GM12892 (cell line): ENCODE measurements at regions not wholly inside any gene's neighbourhood (a gene's known extent, or its start where the extent isn't known, plus 50 kb on each side); places are given as distances from the start of the nearest gene placed in this dataset.

ENCODE experiments used
- DNase-seq: peaks from one replicate; pipeline ENCODE4 v3.0.0; 2011; ENCODE audit not compliant: insufficient read length
- FAIRE-seq: peaks from 2 replicates; lab custom pipeline; 2011; peaks lifted over from hg19 to GRCh38; lab: Jason Lieb, UNC
- POLR2A ChIP-seq: IDR thresholded peaks from 2 replicates; pipeline ENCODE4 v1.6.1; 2011; ENCODE audit warnings: low read depth, low read length, control low read depth
- POLR2AphosphoS5 ChIP-seq: IDR thresholded peaks from 2 replicates; pipeline ENCODE4 v1.6.1; 2011; ENCODE audit warnings: low read depth, low read length, control low read depth
- TAF1 ChIP-seq: IDR thresholded peaks from 2 replicates; pipeline ENCODE4 v1.6.1; 2011; ENCODE audit warnings: low read depth, mild to moderate bottlenecking, control low read depth, low read length, borderline replicate concordance

DNA sequence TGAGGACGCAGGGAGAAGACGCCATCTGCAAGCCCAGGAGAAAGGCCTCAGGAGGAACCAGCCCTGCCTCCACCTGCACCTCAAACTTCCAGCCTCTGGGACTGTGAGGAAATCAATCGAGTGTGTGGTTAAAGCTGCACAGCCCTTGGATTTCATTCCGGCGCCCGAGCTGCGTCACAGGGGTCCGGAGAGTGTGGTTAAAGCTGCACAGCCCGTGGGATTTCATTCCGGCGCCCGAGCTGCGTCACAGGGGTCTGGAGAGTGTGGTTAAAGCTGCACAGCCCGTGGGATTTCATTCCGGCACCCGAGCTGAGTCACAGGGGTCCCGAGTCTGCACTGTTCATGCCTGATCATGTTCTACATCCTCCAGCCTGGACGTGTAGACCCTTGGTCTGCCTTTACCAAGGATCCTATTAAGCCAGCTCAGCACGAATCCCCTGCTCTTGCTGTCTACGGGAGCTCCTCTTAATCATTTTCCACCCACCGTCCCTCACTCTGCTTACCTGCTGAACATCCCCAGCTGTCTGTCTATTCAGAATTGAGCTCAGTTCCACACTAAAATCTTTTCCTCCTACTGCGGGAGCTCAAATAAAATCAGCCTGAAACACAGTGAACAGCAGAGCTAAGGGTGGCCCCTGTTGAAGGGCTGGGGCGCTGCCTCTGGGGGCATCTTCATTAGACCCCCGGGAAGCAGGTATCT is 73.0 kb upstream of the OLFM1 start:
- TF ChIP-seq POLR2A (no peak), POLR2AphosphoS5 (no peak), TAF1 (no peak)
- no peak for DNase-seq
- FAIRE-seq: no peak

DNA sequence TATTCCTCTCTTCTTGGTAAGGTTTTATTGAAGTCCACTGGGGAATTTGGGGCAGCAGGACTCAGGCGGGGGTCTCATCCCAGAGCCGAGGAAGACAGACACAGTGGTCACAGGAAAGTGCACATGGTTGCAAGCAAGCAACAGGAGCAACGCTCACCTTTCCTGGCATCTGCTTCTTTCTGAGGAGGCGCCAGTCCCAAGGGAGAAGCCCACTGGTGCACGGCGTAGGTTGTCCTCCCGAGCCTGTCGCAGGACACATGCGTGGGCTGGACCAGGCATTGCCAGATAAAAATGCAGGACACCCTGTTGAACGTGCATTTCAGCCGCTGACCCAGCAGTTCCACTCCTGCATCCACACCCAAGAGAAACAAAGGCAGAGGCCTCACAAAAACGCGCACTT is 72.4 kb upstream of the OLFM1 start:
- TF ChIP-seq POLR2A (no peak), TAF1 (no peak), POLR2AphosphoS5 (no peak)
- FAIRE-seq (no peak), DNase-seq (no peak)

DNA sequence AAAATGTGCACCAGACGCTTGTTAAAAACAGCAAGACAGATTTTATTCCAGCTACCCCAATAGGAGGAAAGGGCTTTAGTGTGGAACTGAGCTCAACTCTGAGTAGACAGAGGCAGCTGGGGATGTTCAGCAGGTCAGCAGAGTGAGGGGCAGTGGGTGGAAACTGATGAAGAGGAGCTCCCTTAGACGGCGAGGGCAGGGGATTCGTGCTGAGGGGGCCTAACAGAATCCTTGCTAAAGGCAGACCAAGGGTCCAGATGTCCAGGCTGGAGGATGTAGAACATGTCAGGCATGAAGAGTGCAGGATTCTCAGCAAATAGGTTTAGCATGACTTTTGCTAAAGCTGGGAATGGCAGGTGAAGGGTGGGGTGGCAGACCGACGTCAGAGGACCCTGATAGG is 71.9 kb upstream of the OLFM1 start:
- TF ChIP-seq POLR2A: no peak
- no peak for TF ChIP-seq TAF1
- no peak for TF ChIP-seq POLR2AphosphoS5
- FAIRE-seq (no peak), DNase-seq (no peak)

DNA sequence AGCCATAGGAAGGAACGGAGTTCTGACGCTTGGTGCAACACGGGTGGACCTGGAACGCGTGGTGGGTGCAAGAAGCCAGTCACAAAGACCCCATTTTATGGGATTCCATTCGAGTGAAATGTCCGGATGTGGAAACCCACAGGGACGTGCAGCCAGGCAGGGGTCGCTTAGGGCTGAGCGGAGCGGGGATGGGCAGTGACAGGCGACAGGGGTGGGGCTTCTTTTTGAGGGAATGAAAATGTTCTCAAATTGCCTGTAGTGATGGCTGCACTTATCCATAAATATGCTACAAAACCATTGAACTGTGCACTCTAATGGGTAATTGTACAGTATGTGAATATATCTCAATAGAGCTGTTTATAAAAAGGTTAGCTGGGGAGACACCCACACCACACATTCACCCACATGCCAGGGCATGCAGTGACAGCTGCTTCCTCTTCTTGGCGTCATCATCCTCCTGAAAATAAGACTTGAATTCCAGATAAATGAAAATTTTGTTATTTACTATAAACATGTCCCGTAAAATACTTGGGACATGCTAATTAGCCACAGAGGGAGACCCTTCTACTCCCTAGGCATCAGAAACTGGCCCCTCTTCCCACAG is 71.3 kb upstream of the OLFM1 start:
- no peak for FAIRE-seq
- no peak for DNase-seq
- TF ChIP-seq TAF1 (no peak), POLR2A (no peak), POLR2AphosphoS5 (no peak)

DNA sequence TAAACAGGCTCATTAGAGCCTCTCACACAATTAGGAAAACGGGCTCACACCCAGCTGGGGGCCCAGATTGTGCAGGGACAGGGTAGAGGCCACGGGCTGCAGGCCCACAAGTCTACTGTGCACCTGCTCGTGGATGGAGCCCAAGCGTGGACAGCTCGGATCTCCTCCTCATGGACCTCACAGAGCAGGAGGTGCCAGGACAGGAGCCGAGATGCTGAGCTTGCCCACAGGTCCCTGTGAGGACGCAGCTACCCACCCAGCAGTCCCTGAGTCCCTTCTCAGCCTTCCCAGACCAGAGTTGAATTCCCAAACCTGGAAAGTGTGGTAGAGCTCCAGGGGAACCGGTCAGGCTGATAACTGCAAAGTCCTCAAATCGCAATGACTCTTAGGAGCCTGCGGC is 70.6 kb upstream of the OLFM1 start:
- DNase-seq (no peak), FAIRE-seq (no peak)
- TF ChIP-seq TAF1: no peak
- no peak for TF ChIP-seq POLR2AphosphoS5
- no peak for TF ChIP-seq POLR2A

DNA sequence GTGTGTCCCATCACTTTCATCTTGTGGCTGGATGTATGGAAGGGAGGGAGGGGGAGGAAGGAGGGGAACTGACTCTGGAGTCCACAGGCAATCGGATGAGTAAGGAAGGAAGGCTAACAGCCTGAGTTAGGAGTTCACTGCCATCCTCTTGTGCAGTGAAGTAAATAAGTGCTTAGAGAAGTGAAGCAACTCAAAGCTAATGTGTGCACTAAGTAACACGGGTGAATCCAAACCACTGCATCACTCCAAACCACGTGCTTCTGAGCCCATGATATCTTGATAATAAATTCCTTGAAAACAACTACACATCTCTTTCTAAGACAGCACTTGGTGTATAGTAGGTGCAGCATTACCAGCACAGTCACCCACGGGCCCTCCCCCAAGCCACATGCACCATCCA is 69.6 kb upstream of the OLFM1 start:
- FAIRE-seq (no peak), DNase-seq (no peak)
- no peak for TF ChIP-seq POLR2A
- no peak for TF ChIP-seq TAF1
- no peak for TF ChIP-seq POLR2AphosphoS5

DNA sequence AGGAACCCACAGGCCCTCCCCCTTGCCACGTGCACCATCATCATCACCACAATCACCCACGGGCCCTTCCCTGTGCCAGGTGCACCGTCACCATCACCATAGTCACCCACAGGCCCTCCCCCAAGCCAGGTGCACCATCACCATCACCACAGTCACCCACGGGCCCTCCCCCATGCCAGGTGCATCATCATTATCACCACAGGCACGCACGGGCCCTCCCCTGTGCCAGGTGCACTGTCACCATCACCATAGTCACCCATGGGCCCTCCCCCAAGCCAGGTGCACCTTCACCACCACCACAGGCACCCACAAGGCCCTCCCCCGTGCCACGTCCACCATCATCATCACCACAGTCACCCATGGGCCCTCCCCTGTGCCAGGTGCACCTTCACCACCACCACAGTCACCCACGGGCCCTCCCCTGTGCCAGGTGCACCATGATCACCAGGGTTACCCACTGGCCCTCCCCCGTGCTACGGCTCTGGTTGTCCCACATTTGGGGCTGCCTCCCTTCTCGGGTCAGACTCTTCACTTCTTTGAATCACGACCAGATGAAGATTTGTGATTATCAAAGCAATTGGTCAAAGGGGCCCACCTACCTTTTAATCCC is 69.1 kb upstream of the OLFM1 start:
- DNase-seq (no peak), FAIRE-seq (no peak)
- TF ChIP-seq POLR2A (no peak), TAF1 (no peak), POLR2AphosphoS5 (no peak)

DNA sequence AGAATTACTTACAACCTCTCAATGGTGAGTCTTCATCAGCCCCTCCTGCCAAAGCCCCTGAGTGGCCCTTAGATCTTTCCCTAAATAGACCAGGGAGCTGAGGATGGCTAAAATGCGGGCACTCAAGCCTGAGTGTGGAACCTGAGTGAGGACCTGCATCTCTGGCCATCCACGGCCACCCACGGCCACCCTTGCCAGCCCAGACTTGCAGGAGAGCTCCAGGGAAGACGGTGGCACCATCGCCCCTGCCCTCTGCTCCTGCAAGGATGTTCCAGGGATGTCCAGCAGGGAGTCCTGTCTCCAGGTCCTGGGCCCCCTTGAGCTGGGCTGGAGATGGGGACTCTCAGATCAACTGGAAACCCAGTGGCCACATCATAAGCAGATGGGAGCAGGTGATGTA is 68.2 kb upstream of the OLFM1 start:
- TF ChIP-seq POLR2AphosphoS5: no peak
- no peak for TF ChIP-seq POLR2A
- no peak for TF ChIP-seq TAF1
- DNase-seq (no peak), FAIRE-seq (no peak)

DNA sequence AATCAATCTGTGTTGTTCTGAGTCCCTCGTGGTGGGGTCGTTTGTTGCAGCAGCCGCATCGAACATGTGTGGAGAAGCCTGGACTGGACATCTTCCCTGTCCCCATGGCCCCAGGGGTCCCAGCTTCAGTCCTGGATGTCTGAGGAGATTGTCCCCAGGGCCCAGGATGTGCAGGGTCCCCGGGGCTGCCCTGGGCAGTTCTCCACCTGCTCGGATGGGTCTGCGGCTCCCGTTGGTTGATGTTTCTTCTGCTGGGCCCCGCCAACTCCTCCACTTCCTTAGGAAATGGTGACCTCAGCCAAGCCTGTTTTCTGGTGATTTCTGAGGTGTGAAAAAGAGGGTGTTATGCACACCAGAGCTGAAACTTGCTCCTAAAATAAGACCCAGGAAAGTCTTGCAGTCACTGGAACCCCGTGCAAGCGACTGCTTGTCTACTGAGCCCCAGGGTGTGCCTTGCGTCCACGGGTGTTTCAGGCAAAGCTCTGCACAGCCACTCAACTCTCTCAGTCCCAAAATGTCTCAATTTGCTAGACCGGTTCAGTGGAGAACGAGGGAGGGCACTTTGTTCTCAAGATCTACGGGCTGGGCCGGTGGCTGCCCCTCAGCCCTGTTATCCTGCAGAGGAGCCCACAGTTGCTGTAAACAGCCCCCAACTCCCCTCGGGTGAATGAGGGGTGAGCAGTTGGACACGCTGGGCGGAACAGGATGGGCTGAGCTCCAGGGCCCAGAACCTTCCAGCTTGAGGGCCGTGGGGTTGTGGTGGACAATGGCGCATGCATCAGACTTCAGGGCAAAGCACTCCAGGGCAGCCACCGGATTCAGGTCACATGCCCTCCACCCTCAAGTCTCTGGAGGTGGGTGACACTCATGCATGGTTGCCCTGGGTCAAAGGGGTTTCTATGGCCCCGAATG is 66.7 kb upstream of the OLFM1 start:
- TF ChIP-seq POLR2A (no peak), POLR2AphosphoS5 (no peak), TAF1 (no peak)
- no peak for DNase-seq
- FAIRE-seq: no peak

DNA sequence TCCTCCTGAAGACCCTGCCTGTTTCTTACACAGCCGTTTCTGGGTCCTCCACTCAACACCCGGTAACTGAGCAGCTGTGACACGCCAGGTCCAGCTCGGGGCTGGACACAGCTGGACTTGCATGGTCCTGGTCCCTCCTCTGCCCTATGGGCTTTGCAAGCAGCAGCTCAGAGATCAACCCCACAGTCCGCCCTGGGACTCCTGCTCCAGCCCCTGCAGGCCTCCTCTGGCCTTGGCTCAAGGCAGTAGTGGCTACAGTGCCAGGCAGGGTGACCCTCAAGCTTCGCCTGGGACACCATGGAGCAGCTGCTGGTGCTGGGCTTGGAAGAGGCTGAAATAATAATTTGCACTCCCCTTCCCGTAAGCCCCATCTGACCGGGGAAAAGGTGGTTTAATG is 66.1 kb upstream of the OLFM1 start:
- no peak for DNase-seq
- no peak for FAIRE-seq
- TF ChIP-seq TAF1 (no peak), POLR2AphosphoS5 (no peak), POLR2A (no peak)
